ENCODE measurements at regions not wholly inside any gene's neighbourhood (a gene's known extent, or its start where the extent isn't known, plus 50 kb on each side); places are given as distances from the start of the nearest gene placed in this dataset.

DNA sequence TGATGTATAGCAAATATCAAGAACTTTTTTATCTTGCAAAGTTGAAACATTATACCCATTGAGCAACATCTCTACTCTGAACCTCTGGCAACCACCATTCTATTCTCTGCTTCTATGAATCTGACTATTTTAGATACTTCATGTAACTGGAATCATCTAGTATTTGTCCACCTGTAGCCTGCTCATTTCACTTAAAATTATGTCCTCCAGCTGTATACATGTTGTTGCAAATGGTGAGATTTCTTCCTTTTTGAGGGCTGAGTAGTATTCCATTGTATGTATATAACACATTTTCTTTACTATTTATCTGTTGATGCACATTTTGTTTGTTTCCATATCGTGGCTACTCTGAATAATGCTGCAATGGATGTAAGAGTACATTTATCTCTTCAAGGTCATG, 476.3 kb upstream of the LRRC4C start:
- TF ChIP-seq, protein P1, sequence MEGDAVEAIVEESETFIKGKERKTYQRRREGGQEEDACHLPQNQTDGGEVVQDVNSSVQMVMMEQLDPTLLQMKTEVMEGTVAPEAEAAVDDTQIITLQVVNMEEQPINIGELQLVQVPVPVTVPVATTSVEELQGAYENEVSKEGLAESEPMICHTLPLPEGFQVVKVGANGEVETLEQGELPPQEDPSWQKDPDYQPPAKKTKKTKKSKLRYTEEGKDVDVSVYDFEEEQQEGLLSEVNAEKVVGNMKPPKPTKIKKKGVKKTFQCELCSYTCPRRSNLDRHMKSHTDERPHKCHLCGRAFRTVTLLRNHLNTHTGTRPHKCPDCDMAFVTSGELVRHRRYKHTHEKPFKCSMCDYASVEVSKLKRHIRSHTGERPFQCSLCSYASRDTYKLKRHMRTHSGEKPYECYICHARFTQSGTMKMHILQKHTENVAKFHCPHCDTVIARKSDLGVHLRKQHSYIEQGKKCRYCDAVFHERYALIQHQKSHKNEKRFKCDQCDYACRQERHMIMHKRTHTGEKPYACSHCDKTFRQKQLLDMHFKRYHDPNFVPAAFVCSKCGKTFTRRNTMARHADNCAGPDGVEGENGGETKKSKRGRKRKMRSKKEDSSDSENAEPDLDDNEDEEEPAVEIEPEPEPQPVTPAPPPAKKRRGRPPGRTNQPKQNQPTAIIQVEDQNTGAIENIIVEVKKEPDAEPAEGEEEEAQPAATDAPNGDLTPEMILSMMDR (IDR thresholded peaks at IDR 0.05; ENCODE audit: extremely low read depth in 1 of 2, insufficient read depth in 1 of 2, low read depth in 1 of 2, low read length in 2 of 2) = no peak
- TF ChIP-seq EZH2 (IDR thresholded peaks at IDR 0.05; ENCODE audit: borderline replicate concordance, low read depth, low read length, severe bottlenecking) = no peak
- TF ChIP-seq POLR2AphosphoS5 (IDR thresholded peaks at IDR 0.05; ENCODE audit: insufficient read depth, low read depth, low read length) = no peak
- TF ChIP-seq, protein P2, sequence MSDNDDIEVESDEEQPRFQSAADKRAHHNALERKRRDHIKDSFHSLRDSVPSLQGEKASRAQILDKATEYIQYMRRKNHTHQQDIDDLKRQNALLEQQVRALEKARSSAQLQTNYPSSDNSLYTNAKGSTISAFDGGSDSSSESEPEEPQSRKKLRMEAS (IDR thresholded peaks at IDR 0.05; ENCODE audit: insufficient read depth, insufficient read length) = no peak
- no peak for TF ChIP-seq FOS (IDR thresholded peaks at IDR 0.05; ENCODE audit: borderline replicate concordance, insufficient read depth, low read length)
- TF ChIP-seq POLR2A (IDR thresholded peaks at IDR 0.05; ENCODE audit: low read depth, low read length) = no peak
- no peak for TF ChIP-seq MYC (IDR thresholded peaks at IDR 0.05; ENCODE audit: low read depth, low read length)
- TF ChIP-seq JUN (IDR thresholded peaks at IDR 0.05; ENCODE audit: borderline replicate concordance, insufficient read depth, insufficient read length, low read depth) = no peak

All from endothelial cell of umbilical vein (primary cell).